Keratinocyte (primary cell): ENCODE measurements at regions not wholly inside any gene's neighbourhood (a gene's known extent, or its start where the extent isn't known, plus 50 kb on each side); places are given as distances from the start of the nearest gene placed in this dataset.

Experiments
- DNase-seq: peaks from one replicate; pipeline ENCODE4 v3.0.0-alpha.2; 2011; ENCODE audit warnings: low read depth, missing footprints, low spot score
- FAIRE-seq: peaks from 2 replicates; lab custom pipeline; 2011; peaks lifted over from hg19 to GRCh38; lab: Jason Lieb, UNC
- H2AFZ ChIP-seq: 2 replicates; pipeline ENCODE4 v1.6.0; 2012; ENCODE audit warnings: low read length, control low read depth, inconsistent platforms; ENCODE audit not compliant: control insufficient read depth
- H3K27ac ChIP-seq: 2 replicates; pipeline ENCODE4 v1.5.1; 2011; ENCODE audit warnings: low read length; ENCODE audit not compliant: control insufficient read depth, insufficient read depth
- H3K27me3 ChIP-seq: 3 replicates; pipeline ENCODE4 v1.6.0; 2011; ENCODE audit warnings: low read length; ENCODE audit not compliant: control insufficient read depth, insufficient read depth; ENCODE audit errors: extremely low read depth
- H3K36me3 ChIP-seq, 2 experiments: 2 replicates in 1 of 2; 3 replicates in 1 of 2; pipeline ENCODE4 v1.5.1; 2011; ENCODE audit warnings: low read length in 2 of 2, mild to moderate bottlenecking in 1 of 2; ENCODE audit not compliant: control insufficient read depth in 2 of 2, insufficient read depth in 2 of 2; ENCODE audit errors: extremely low read depth in 1 of 2
- H3K4me1 ChIP-seq: 3 replicates; pipeline ENCODE4 v1.5.1; 2011; ENCODE audit warnings: low read length; ENCODE audit not compliant: control insufficient read depth, insufficient read depth; ENCODE audit errors: extremely low read depth
- H3K4me2 ChIP-seq: 3 replicates; pipeline ENCODE4 v1.6.0; 2011; ENCODE audit warnings: low read depth, low read length; ENCODE audit not compliant: control insufficient read depth, insufficient read depth; ENCODE audit errors: extremely low read depth
- H3K4me3 ChIP-seq, 3 experiments: fragments of 200-600 bp in 1 of 3; sonication (generic) in 1 of 3; 2 replicates in 2 of 3; 3 replicates in 1 of 3; pipeline ENCODE4 v1.5.1; 2011 to 2016; ENCODE audit warnings: low read length in 3 of 3, mild to moderate bottlenecking in 3 of 3, control low read depth in 2 of 3, inconsistent platforms in 1 of 3, low read depth in 1 of 3, mixed read lengths in 1 of 3, mixed run types in 1 of 3, moderate library complexity in 1 of 3; ENCODE audit not compliant: control insufficient read depth in 2 of 3, insufficient read depth in 2 of 3; ENCODE audit errors: extremely low read depth in 1 of 3
- H3K79me2 ChIP-seq: 2 replicates; pipeline ENCODE4 v1.6.0; 2012; ENCODE audit warnings: low read length; ENCODE audit not compliant: control insufficient read depth, insufficient read depth
- H3K9ac ChIP-seq: 3 replicates; pipeline ENCODE4 v1.6.0; 2011; ENCODE audit warnings: low read length; ENCODE audit not compliant: control insufficient read depth, insufficient read depth; ENCODE audit errors: extremely low read depth
- H3K9me1 ChIP-seq: 3 replicates; pipeline ENCODE4 v1.6.0; 2011; ENCODE audit warnings: low read length; ENCODE audit not compliant: control insufficient read depth, insufficient read depth; ENCODE audit errors: extremely low read depth
- H3K9me3 ChIP-seq: 2 replicates; pipeline ENCODE4 v1.5.1; 2012; ENCODE audit warnings: low read depth, low read length; ENCODE audit not compliant: control insufficient read depth
- H4K20me1 ChIP-seq: 3 replicates; pipeline ENCODE4 v1.6.0; 2011; ENCODE audit warnings: low read length; ENCODE audit not compliant: control insufficient read depth, insufficient read depth; ENCODE audit errors: extremely low read depth
- EZH2 ChIP-seq: IDR thresholded peaks from one replicate; pipeline ENCODE4 v1.6.1; 2012; ENCODE audit warnings: inconsistent platforms, mild to moderate bottlenecking, low read length, moderate library complexity
- dilution Hi-C: fragments of 300-500 bp; cut with MboI; formaldehyde crosslinking; loops from one replicate; pipeline ENCODE4 v1.7.0; 2020; ENCODE audit warnings: low sequenced_read_pairs; ENCODE audit not compliant: extremely low pct_ligation_motif_present
- TF ChIP-seq, protein P1 (sequence below), 3 experiments: IDR thresholded peaks in 1 of 3; conservative IDR thresholded peaks in 1 of 3; optimal IDR thresholded peaks in 1 of 3; 2 replicates in 2 of 3; 3 replicates in 1 of 3; pipeline versions ENCODE3 to v1.5.1; 2011; ENCODE audit warnings: low read length in 3 of 3, mild to moderate bottlenecking in 3 of 3, moderate library complexity in 2 of 3, control low read depth in 1 of 3, inconsistent platforms in 1 of 3; ENCODE audit not compliant: insufficient read depth in 2 of 3; ENCODE audit errors: extremely low read depth in 1 of 3

GRCh38 chr9:86662890-86663468 is 284.3 kb downstream of the GAS1 start:
- H3K9ac ChIP-seq, result no peak overlapping the region
- H3K4me1 ChIP-seq, result peaks cover 20% of the 10 kb centered on the region

DNA sequence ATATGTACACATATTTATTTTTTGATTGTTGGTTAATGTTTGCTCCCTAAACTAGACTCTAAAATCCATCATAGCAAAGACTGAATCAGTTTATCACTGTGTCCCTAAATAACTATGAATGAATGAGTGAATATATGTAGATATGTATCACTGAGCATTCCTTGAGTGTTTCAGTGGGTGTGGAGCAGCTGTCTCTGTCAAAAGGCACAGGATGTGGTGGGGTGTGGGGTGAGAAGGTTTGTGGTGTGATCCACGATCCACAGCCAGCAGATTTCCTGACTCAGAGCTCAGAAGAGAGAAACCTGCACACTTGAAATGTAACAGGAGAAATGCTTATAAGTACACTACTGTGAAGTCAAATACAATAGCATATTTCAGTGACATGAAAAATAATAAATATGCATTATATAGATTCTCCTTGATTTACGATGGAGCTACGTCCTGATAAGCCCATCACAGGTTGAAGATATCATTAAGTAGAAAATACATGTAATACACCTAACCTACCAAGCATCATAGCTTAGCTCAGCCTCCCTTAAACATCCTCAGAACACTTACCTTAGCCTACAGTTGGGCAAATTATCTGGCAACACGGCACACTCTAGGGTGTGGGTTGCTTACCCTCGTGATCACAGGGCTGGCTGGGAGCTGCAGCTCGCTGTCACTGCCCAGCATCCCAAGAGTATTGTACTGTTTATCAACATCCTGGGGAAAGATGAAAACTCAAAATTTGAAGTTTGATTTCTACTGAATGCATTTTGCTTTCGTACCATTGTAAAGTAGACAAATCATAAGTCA is 287.0 kb downstream of the GAS1 start:
- no peaks in the 10 kb centered on the region for H3K9me3 ChIP-seq
- H3K27ac ChIP-seq, result no peak overlapping the region
- no peaks in the 10 kb centered on the region for H3K79me2 ChIP-seq
- peak overlapping the region; percentile 66 for H3K4me2 ChIP-seq
- peak; percentile 63 for DNase-seq
- peak overlapping the region; percentile 53 for H2AFZ ChIP-seq
- dilution Hi-C loops, result no loop called here
- TF ChIP-seq, protein P1, sequence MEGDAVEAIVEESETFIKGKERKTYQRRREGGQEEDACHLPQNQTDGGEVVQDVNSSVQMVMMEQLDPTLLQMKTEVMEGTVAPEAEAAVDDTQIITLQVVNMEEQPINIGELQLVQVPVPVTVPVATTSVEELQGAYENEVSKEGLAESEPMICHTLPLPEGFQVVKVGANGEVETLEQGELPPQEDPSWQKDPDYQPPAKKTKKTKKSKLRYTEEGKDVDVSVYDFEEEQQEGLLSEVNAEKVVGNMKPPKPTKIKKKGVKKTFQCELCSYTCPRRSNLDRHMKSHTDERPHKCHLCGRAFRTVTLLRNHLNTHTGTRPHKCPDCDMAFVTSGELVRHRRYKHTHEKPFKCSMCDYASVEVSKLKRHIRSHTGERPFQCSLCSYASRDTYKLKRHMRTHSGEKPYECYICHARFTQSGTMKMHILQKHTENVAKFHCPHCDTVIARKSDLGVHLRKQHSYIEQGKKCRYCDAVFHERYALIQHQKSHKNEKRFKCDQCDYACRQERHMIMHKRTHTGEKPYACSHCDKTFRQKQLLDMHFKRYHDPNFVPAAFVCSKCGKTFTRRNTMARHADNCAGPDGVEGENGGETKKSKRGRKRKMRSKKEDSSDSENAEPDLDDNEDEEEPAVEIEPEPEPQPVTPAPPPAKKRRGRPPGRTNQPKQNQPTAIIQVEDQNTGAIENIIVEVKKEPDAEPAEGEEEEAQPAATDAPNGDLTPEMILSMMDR (optimal IDR thresholded peaks at IDR 0.05 in 1 of 3, IDR thresholded peaks at IDR 0.05 in 1 of 3, conservative IDR thresholded peaks at IDR 0.05 in 1 of 3; ENCODE audit: extremely low read depth in 1 of 3, insufficient read depth in 2 of 3, low read length in 3 of 3), result no peak
- no peak for TF ChIP-seq EZH2
- H3K9ac ChIP-seq, result no peak overlapping the region
- peak; percentile 41 for FAIRE-seq
- H3K27me3 ChIP-seq, result no peaks in the 10 kb centered on the region
- no peaks in the 10 kb centered on the region for H4K20me1 ChIP-seq
- H3K4me3 ChIP-seq, result peak overlapping the region in 1 of 3 experiments; percentile 36
- H3K36me3 ChIP-seq, result no peaks in the 10 kb centered on the region
- no peaks in the 10 kb centered on the region for H3K9me1 ChIP-seq
- H3K4me1 ChIP-seq, result peaks cover 23% of the 10 kb centered on the region

More at GRCh38 chr9:86662890-86663468, 284.3 kb downstream of the GAS1 start:
- Histone ChIP-seq H3K4me3 (no peak overlapping the region), H3K27me3 (no peaks in the 10 kb centered on the region), H3K36me3 (no peaks in the 10 kb centered on the region), H3K79me2 (no peaks in the 10 kb centered on the region), H3K4me2 (no peak overlapping the region), H2AFZ (no peak overlapping the region), H3K9me3 (no peaks in the 10 kb centered on the region), H3K27ac (no peak overlapping the region), H4K20me1 (no peaks in the 10 kb centered on the region), H3K9me1 (no peaks in the 10 kb centered on the region)
- TF ChIP-seq EZH2, result no peak
- TF ChIP-seq, protein P1 (optimal IDR thresholded peaks at IDR 0.05 in 1 of 3, IDR thresholded peaks at IDR 0.05 in 1 of 3, conservative IDR thresholded peaks at IDR 0.05 in 1 of 3; ENCODE audit: extremely low read depth in 1 of 3, insufficient read depth in 2 of 3, low read length in 3 of 3), result no peak
- DNase-seq (no peak), FAIRE-seq (no peak)
- dilution Hi-C loops, result no loop called here
